Upper lobe of right lung (tissue), 1 donor: ENCODE measurements at regions not wholly inside any gene's neighbourhood (a gene's known extent, or its start where the extent isn't known, plus 50 kb on each side); places are given as distances from the start of the nearest gene placed in this dataset.

Experiments
- ATAC-seq: fragments of 200-7000 bp; cut with Tn5 transposase; one replicate; pipeline ENCODE4 v1.9.1; 2020; ENCODE audit warnings: mild to moderate bottlenecking, moderate library complexity
- DNase-seq: peaks from one replicate; pipeline ENCODE4 v3.0.0-alpha.2; 2020
- H3K27ac ChIP-seq: fragments of 200-600 bp; one replicate; pipeline ENCODE4 v1.8.0; 2022
- H3K27me3 ChIP-seq: fragments of 200-600 bp; one replicate; pipeline ENCODE4 v1.8.0; 2022; ENCODE audit warnings: mild to moderate bottlenecking
- H3K36me3 ChIP-seq: fragments of 200-600 bp; one replicate; pipeline ENCODE4 v1.8.0; 2022
- H3K4me1 ChIP-seq: fragments of 200-600 bp; one replicate; pipeline ENCODE4 v1.8.0; 2022
- H3K4me3 ChIP-seq: fragments of 200-600 bp; one replicate; pipeline ENCODE4 v1.8.0; 2022; ENCODE audit warnings: mild to moderate bottlenecking
- H3K9me3 ChIP-seq: fragments of 200-600 bp; one replicate; pipeline ENCODE4 v1.8.0; 2022
- intact Hi-C: fragments of 100-400 bp; cut with DNase I; formaldehyde crosslinking; loops from one replicate; pipeline ENCODE4 v1.11.0; 2022
- TF ChIP-seq, protein P1 (sequence below): fragments of 200-600 bp; IDR thresholded peaks from one replicate; pipeline ENCODE4 v1.8.0; 2022; ENCODE audit warnings: antibody characterized with exemption
- donor health status: DM: no; HTN: yes; CAD: no; lungs with severe emphysema.

DNA sequence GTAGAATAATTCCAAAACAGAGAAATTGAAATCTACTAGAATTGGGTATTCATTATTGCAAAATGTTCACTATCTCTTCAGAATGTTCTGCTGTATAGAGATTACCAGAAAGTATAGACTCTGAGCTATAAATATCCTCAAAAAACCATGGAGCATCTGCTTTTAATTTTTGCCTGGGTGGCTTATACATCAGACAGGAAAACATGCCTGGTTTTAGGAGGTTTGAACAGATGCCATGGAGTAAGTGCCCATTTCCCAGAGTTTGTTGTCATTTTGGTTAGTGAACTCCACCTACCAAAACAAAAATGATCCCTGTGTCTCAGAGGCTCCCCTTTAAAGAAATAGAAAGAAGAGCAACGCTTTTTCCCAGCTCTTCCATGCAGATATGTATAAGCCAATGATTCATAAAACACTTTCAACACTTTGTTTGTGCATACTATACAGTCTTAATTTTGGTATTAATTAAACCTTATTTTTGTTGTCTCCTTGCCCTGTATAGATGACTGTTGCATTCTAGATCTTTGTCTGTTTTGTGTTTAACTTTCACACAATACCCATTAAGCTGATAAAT lies 68.7 kb downstream of the MEPE start:
- ATAC-seq (no peak), DNase-seq (no peak)
- no peaks in the 10 kb centered on the region for H3K9me3 ChIP-seq
- H3K36me3 ChIP-seq, result no peaks in the 10 kb centered on the region
- no peak overlapping the region for H3K27ac ChIP-seq
- intact Hi-C loops, result no loop called here
- TF ChIP-seq, protein P1, sequence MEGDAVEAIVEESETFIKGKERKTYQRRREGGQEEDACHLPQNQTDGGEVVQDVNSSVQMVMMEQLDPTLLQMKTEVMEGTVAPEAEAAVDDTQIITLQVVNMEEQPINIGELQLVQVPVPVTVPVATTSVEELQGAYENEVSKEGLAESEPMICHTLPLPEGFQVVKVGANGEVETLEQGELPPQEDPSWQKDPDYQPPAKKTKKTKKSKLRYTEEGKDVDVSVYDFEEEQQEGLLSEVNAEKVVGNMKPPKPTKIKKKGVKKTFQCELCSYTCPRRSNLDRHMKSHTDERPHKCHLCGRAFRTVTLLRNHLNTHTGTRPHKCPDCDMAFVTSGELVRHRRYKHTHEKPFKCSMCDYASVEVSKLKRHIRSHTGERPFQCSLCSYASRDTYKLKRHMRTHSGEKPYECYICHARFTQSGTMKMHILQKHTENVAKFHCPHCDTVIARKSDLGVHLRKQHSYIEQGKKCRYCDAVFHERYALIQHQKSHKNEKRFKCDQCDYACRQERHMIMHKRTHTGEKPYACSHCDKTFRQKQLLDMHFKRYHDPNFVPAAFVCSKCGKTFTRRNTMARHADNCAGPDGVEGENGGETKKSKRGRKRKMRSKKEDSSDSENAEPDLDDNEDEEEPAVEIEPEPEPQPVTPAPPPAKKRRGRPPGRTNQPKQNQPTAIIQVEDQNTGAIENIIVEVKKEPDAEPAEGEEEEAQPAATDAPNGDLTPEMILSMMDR, result no peak
- no peaks in the 10 kb centered on the region for H3K27me3 ChIP-seq
- peaks cover 5% of the 10 kb centered on the region for H3K4me1 ChIP-seq
- H3K4me3 ChIP-seq, result no peak overlapping the region

DNA sequence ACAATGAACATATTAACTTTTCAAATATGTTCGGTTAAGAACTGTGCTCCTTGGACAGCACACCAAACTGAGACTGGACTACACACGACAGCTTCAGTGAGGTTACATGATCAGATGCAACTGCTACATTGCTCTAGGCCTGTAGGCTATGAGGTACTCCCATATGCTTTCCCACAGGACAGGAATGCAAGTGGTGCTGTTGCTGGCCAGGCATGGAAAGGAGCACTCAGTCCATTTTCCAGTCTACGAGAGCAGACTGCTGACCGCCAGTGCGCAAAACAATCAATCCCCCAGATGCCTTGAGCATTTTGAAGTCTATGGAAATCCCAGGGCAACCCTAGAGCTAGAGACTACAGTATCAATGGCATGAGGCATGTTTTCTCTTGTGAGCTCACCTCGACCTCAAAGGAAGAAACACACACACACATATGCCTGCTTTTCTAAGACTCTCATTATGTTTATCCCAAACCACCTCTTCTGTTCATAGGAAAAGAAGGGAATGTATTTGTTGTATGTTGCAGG lies 70.8 kb upstream of the SPP1 start:
- Histone ChIP-seq H3K4me1 (no peaks in the 10 kb centered on the region), H3K27ac (no peak overlapping the region), H3K27me3 (no peaks in the 10 kb centered on the region), H3K36me3 (no peaks in the 10 kb centered on the region), H3K4me3 (no peak overlapping the region), H3K9me3 (no peaks in the 10 kb centered on the region)
- ATAC-seq (no peak), DNase-seq (no peak)
- TF ChIP-seq, protein P1, result no peak
- intact Hi-C loops, result no loop called here

DNA sequence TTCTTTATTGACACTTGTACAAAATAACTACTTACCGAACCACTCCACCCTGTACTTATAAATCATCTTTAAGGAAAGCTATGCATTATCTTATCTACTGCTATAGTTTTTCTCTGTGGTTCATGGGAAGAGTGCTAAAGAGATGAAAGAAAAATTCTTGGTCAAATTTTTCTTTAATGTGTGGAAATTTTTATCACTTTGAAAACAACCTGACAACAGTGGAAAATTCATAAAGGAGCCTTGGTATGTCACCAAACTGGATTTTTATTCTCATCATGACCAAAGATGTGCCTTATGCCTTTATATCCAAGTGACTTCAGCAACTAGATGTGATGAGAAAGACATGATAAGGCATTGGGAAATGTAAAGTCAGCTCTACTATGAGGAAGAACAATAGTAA lies 67.2 kb upstream of the SPP1 start:
- TF ChIP-seq, protein P1, result no peak
- no peak overlapping the region for H3K4me3 ChIP-seq
- no peaks in the 10 kb centered on the region for H3K27me3 ChIP-seq
- H3K4me1 ChIP-seq, result peaks cover 14% of the 10 kb centered on the region
- no peak overlapping the region for H3K27ac ChIP-seq
- ATAC-seq (no peak), DNase-seq (no peak)
- no peaks in the 10 kb centered on the region for H3K9me3 ChIP-seq
- intact Hi-C loops, result no loop called here
- H3K36me3 ChIP-seq, result no peaks in the 10 kb centered on the region

DNA sequence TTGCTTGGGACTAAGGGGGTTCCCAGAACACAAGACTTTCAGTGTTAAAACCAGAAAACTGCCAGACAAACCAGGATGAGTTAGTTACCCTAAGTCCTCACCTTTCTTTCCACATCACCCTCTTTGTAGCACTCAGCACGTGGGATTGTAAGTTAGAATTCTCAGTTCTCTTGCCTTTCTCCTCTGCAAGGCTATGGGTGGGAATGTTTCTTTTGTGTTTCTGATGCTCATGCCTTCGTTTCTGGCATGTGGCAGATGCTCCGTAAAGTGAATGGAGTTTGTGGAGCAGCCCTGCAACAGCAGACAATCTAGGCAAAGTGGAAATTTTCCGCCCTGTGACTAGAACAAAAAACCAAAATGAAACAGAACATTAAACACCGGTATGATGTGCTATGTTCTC lies 64.7 kb upstream of the SPP1 start:
- Histone ChIP-seq H3K27ac (no peak overlapping the region), H3K36me3 (no peaks in the 10 kb centered on the region), H3K27me3 (no peaks in the 10 kb centered on the region), H3K9me3 (no peaks in the 10 kb centered on the region), H3K4me3 (no peak overlapping the region), H3K4me1 (peaks cover 14% of the 10 kb centered on the region)
- DNase-seq, result no peak
- TF ChIP-seq, protein P1, result no peak
- no peak for ATAC-seq
- intact Hi-C loops, result no loop called here

- no peak overlapping the region for H3K27ac ChIP-seq
- intact Hi-C loops, result no loop called here
- H3K4me3 ChIP-seq, result no peak overlapping the region
- no peak for DNase-seq
- peaks cover 14% of the 10 kb centered on the region for H3K4me1 ChIP-seq
- no peaks in the 10 kb centered on the region for H3K36me3 ChIP-seq
- TF ChIP-seq, protein P1, result no peak
- ATAC-seq, result no peak
- H3K9me3 ChIP-seq, result no peaks in the 10 kb centered on the region
- no peaks in the 10 kb centered on the region for H3K27me3 ChIP-seq
These were observed 64.2 kb upstream of the SPP1 start for GRCh38 chr4:87911252-87911774.
